IPS-18c (cell line): ENCODE measurements at regions not wholly inside any gene's neighbourhood (a gene's known extent, or its start where the extent isn't known, plus 50 kb on each side); places are given as distances from the start of the nearest gene placed in this dataset.

ENCODE experiments used
- H3K4me3 ChIP-seq: 2 replicates; pipeline ENCODE4 v1.7.0; 2013; ENCODE audit warnings: low read depth, mild to moderate bottlenecking, low read length, moderate library complexity; ENCODE audit not compliant: insufficient read depth
- H3K9me3 ChIP-seq: one replicate; pipeline ENCODE4 v1.6.1; 2013; ENCODE audit warnings: mild to moderate bottlenecking, low read length, moderate library complexity; ENCODE audit not compliant: control insufficient read depth, insufficient read depth

DNA sequence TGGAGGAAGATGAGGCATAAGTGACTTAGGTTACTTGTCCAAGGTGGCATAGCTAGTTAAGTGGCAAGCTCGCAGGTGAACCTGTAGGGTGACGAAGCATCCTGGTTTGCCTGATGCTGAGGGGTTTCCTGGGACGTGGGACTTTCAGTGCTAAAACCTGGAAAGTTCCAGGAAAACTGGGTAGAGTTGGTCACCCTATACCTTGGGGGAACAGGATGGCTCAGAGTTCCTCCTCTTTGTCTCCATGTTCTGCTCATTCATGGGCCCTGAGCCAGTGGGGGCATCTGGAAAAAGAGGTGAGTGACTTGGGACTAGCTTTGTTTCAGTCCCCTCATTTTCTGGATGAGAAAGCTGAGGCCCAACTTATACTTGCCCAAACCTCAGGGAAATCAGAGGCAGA, 268.0 kb upstream of the N4BP1 start:
- Histone ChIP-seq H3K4me3 (no peak overlapping the region), H3K9me3 (no peaks in the 10 kb centered on the region)

DNA sequence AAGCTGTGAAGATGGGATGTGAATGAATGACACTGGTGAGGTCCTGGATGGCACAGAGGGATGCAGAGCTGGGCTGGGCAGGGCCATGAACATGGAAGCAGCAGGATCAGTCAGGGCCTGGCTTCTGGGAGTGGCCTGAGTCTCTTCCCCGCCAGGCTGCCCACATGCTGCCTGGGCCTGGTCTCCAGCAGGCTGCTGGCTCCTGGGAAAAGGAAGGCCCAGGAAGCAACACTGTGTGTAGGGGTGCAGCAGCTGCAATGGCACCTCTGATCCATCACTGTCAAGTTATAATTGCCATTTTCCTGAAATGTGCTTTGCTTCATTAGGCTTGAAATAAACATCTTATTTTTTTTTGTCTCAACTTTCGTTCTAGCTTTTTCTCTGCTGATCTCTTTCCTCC, 260.2 kb upstream of the N4BP1 start:
- Histone ChIP-seq H3K9me3 (no peaks in the 10 kb centered on the region), H3K4me3 (no peak overlapping the region)

DNA sequence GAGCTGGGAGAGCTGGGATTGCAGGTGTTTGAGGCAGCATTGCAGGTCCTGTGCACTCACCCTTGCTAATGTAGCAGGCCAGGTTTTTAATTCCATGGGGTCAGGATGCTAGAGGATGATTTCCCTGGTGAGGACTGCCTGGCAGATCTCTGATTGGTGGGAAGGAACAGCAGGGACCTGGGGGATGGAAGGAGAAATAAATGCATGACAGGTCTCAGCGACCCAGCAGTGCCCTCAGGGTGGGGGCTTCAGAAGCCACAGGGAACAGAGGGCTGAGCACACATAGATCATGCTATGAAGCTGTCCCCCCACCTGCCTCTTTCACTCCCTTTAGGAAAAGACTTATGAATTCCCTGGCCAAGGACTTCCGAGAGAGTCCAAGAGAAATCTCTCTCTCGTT, 255.5 kb upstream of the N4BP1 start:
- Histone ChIP-seq H3K4me3 (no peak overlapping the region), H3K9me3 (no peaks in the 10 kb centered on the region)

DNA sequence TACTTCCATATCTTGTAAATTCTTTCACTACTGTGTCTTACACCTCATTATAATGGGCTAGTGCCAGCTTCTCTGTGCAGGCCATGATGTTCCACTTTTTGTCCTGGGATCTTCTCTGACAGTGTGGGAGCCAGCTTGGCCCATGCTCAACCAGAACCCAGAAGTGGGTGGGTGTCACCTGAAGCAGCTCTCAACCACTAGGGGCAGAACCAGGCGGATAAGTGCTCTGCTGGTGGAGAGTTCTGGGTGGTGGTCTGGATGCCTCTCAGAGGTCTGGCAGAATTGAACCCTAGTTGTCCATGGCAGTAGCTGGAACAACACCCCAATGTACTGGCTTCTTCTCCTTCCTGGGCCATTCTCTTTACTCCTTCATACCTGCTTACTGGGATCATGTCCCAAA, 254.1 kb upstream of the N4BP1 start:
- Histone ChIP-seq H3K9me3 (no peaks in the 10 kb centered on the region), H3K4me3 (no peak overlapping the region)

DNA sequence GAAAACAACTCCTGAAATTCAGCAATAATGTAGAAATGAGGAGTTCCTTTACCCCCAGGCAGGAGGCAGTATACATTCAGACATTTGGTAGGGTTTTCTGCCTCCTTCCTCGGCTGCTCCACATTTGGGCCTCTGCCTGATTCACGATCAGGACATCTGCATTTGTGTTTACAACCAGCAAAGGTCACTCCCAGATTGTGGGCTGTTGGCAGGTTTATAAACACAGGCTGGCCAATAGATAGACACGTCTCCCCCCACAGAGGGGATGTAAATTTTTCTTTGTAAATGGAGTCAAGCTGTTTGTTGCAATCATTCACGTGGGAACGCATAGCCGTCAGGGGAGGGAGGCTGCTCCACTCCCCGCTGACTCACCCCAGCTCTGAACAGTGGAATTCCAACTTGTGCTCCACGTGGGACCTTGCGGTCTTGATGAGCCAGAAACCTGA, 252.1 kb upstream of the N4BP1 start:
- H3K9me3 ChIP-seq: no peaks in the 10 kb centered on the region
- no peak overlapping the region for H3K4me3 ChIP-seq

DNA sequence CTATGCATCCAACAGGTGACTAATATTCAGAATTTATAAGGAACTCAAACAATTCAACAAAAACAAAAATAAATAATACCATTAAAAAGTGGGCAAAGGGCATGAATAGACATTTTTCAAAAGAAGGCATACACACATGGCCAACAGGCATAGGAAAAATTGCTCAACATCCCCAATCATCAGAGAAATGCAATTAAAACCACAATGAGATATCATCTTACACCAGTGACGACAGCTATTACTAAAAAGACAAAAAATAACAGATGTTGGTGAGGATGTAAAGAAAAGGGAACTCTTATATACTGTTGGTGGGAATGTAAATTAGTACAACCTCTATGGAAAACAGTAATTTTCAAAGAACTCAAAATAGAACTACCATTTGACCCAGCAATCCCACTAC, 250.4 kb upstream of the N4BP1 start:
- Histone ChIP-seq H3K4me3 (no peak overlapping the region), H3K9me3 (peaks cover under 1% of the 10 kb centered on the region)

DNA sequence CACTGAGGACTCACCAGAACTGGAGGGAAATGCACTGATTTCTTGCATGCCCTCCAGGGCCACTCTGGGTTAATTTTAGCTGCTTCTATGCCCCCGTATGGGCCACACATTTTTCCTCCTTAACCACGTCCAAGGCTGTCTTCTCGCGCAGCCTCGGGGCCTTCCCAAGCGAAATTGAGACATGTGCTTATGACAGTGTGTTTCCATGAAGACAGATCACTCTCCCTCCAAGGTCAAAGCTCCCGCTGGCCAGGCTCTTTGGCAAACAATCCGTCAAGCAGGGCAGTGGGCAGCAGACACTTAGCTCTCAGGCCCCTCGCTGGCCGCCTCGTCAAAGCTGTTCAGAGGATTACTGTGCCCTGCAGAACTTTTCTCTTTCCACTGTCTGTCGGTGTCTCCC, 243.0 kb upstream of the N4BP1 start:
- Histone ChIP-seq H3K9me3 (peaks cover 3% of the 10 kb centered on the region), H3K4me3 (no peak overlapping the region)

DNA sequence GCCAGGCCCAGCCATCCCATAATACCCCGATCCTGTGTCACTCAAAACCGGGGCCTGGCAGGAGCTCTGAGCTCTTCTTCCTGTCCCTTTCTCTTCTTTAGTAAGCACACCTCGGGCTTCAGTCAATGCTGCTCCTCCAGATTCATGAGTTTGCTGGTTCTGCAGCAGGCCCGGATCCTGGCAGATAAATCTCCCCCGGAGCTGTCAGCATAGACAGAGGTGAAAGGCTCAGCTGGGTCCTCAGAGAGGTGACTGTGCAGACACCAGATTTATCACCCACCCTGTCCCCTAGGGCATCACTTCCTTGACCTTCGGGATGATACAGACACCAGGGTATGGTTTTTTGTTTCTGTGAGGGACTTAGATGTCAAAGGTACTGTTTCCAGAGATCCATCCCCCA, 242.5 kb upstream of the N4BP1 start:
- no peak overlapping the region for H3K4me3 ChIP-seq

DNA sequence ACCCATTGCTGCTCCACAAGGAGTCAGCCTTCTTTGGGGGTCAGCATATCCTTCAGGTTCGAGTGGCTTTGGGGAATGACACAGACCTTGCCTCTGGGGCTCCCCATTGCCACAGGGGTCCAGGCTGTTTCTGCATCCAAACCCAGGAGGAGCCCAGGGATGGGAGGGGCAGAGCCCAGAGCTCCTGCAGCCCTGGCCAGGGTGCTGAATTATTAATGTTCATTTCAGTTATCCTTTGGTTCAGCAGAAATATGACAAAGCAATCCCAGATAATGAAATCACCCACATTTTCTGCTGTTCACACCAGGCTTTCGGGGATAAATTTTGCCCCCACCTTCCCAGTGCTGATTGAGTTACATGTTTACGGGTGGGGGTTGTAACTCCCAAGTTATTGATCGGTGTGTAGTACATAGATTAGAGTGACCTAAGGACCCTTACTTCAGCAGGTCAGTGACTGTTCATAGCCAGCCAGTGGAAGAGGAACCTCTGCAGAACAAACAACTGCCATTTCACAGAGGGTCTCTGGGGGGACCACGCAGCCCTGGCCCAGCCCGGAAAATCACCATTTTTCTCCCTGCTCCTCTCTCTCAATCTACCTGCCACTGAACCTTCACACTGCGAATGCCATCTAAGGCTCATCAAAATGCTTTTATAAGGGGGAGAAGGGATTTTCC, 240.3 kb upstream of the N4BP1 start:
- no peak overlapping the region for H3K4me3 ChIP-seq
- H3K9me3 ChIP-seq: peaks cover 1% of the 10 kb centered on the region

More for the DNA sequence above, 242.5 kb upstream of the N4BP1 start:
- H3K9me3 ChIP-seq: peaks cover 3% of the 10 kb centered on the region

DNA sequence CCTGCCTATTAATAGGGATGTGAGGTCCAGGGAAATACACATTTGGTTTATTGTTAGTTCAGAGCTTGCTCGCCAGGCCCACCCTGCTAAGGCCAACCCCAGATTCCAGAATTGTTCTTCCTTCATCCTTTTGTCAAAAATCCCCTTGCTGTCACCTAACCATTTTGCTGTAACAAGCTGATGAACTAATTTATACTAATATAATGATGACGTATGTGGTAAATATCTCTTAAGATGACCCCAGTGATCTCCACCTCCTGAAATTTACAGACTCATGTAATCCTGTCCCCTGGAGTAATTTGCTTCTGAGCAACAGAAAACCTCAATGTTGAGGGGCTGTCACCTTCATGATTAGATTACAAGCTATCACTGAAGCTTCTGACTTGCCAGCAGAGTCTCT, 236.3 kb upstream of the N4BP1 start:
- Histone ChIP-seq H3K4me3 (no peak overlapping the region), H3K9me3 (no peaks in the 10 kb centered on the region)

DNA sequence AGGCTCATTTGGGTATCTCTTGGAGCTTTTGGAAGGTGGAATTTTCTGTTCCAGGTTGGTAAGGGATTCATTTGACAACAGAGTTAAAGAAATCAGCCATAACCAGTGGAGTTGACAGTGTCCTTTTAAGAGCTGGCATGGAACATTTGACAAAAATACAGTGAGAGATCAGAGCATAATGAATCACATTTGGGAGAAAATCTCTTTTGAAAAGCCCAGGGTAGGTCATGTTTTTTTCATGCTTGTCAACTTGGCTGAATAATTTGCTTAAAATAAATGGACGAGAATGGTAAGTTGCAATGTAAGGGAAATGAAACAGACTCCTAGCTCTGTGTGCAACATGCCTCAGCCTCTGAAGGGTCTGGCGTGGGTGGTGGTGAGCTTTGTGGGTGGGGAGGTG, 235.3 kb upstream of the N4BP1 start:
- H3K4me3 ChIP-seq: no peak overlapping the region
- H3K9me3 ChIP-seq: no peaks in the 10 kb centered on the region

DNA sequence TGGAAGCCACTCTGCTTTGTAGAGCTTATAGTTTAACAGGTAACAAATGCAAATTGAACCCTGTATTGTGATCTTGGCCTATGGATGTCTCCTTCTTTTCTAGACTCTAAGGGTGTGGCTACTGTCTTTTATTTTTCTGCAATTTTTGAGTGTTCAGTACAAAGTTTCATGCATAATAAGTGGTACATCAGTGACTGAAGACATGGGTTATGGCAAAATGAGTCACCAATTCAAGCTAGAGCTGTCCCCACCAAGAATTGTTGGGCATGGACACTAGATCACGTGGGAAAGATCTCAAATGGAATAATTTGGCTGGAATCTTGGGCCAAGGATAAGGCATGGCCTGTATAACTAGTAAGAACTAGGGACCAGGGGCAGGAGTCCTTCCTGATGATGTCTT, 228.4 kb upstream of the N4BP1 start:
- Histone ChIP-seq H3K9me3 (no peaks in the 10 kb centered on the region), H3K4me3 (no peak overlapping the region)

DNA sequence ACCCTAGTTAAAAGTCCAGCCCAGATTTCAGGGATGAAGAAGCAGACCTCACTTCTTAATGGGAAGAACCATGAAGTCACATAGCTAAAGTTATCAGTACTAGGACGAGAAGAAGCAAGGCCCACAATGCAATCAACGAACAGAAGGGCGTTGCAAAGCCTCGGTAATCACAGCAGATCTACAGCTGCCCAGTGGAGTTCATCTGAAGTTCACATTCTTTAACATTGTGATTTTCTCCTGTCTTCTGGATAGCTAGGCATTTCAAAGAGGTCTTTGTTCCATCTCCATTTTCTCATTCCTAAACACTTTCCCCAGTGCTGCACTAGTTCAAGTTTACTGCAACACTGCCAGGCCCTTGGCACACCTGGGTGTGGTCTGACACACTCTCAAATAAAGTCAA, 226.7 kb upstream of the N4BP1 start:
- H3K9me3 ChIP-seq: no peaks in the 10 kb centered on the region
- no peak overlapping the region for H3K4me3 ChIP-seq

DNA sequence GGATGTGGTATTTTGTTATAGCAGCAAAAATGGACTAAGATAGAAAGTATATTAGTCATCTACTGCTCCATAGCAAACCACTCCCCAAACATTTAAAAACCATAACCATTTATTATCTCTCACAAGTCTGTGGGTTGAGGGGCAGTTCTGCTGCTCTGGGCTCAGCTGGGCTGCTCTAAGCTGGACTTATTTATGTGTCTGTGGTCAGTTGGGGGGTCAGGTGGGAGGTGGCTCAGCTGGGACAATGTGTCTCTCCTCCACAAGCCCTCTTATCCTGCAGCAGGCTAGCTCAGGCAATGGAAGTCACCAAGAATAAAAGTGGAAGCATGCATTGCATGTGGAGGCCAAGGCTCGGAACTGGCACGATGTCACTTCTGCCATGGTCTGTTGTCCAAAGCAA, 226.1 kb upstream of the N4BP1 start:
- H3K9me3 ChIP-seq: no peaks in the 10 kb centered on the region
- no peak overlapping the region for H3K4me3 ChIP-seq

DNA sequence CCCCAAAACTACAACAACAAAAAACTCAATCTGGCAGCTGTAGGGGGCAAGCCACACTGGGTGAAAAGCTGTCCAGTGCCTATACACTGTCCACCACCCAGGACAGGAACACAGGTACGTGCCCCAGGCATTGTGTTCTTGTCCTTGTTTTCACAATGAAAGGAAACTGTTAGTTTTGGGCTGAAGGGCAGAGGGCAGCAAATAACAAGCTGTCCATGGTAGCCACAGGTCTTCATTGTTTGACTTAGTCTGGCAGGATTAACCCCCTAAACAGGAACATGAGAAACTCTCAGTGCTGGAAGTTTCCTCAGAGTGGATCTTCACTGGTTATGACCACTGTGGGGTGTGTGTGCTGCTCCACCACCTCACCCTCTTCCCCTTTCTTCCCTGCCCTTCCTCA, 224.6 kb upstream of the N4BP1 start:
- H3K9me3 ChIP-seq: no peaks in the 10 kb centered on the region
- no peak overlapping the region for H3K4me3 ChIP-seq

DNA sequence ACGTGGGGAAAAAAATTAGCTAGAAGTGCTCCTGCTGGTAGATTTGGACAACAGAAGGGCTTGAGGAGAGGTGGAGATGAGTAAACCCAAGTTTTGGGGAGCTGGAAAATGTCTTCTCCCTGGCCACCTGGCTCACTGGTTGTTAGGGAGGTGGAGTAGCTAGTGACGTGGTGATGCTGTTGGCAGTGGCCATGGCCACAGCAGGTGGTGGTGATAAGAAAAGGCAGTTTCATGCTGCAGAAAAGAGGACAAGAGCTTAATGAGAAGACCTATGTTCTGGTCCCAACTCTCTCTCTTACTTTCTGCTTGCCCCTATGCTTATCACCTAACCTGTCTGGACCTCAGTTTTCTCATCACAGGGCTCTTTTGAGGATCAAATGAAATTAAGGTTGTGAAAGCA, 223.5 kb upstream of the N4BP1 start:
- no peak overlapping the region for H3K4me3 ChIP-seq

DNA sequence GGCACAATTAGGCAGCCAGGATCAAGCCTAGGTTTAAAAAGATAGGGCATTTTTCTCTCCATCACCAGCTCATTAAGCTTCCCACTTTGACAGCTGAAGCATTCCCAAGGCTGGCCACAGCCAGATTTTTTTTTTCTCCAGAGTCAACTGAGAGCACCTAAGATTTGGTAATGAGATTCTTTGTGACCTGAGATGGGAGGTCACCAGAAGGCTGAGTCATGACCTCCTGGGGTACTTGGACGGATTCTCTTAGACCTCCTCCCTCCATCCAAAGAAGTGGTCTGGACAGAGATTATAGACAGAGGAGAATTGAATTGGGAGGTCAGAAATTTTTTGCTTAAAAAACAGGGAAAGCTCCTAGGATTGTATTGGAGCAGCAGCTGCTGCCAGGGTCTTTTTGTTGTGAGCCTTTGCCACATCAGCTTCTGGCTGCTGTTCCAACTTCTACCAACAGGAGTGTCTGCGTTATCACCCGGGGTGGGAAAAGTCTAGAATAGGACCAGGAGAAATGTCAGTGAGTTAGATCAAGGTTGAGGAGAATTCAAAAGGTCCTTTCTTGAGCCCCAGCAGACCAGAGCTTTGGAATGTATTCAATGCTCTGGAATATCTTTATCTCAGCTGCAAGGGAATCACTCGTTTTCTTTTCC, 221.2 kb upstream of the N4BP1 start:
- Histone ChIP-seq H3K4me3 (no peak overlapping the region), H3K9me3 (no peaks in the 10 kb centered on the region)

More for the DNA sequence above, 223.5 kb upstream of the N4BP1 start:
- no peaks in the 10 kb centered on the region for H3K9me3 ChIP-seq

DNA sequence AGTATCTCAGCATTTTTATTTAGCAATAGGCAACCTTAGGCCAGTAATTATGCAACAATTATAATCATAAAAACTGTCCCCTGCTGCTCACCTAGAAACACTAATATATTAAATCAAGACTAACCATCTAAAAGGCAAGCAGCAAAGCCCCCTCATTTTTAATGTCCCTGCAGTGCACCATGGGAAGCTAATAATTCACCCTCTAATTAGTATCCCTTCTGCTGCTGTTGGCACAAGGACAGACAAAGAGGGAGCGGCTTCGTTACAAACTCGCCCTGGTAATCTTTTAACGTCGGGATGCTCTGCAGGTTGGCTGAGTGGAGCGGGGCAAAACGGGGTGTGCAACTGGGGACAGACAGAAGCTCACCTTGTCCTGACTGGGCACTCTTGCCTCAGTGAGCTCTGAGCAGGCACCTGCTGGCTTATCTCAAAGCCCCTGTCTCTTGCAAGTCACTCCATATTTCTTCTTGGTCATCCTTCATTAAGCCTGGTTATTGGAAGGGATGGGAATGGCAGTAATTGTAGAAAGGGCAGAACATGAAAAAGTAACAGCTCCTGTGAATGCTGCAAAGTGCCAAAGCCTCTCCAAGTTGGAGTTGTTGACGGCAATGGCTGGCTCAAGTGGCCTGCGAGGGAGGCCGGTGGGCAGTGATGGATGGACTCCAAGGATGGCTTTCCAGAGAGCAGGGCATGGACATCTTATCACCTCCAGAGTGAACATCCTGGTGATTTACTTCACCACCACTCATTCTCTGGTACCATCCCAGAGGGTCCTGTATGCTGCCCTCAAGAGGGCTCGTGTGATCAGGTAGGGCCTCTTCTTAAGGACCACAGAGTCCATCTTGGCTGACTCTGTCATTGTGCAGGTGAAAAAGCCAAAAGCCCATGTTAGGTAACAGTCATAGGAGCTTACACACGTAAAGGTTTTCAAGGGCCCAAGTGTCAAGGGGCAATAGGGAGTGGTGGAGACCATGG, 219.6 kb upstream of the N4BP1 start:
- H3K4me3 ChIP-seq: no peak overlapping the region
- no peaks in the 10 kb centered on the region for H3K9me3 ChIP-seq
